PFSK-1 (cell line): ENCODE measurements at regions not wholly inside any gene's neighbourhood (a gene's known extent, or its start where the extent isn't known, plus 50 kb on each side); places are given as distances from the start of the nearest gene placed in this dataset.

Experiments
- POLR2AphosphoS5 ChIP-seq: IDR thresholded peaks from 2 replicates; pipeline ENCODE4 v1.6.1; 2012; ENCODE audit warnings: low read depth, mild to moderate bottlenecking, control low read depth, low read length, moderate library complexity
- SIN3A ChIP-seq: IDR thresholded peaks from 2 replicates; pipeline ENCODE4 v1.6.1; 2012; ENCODE audit warnings: mild to moderate bottlenecking, low read length, moderate library complexity, borderline replicate concordance; ENCODE audit not compliant: insufficient read depth
- TAF1 ChIP-seq: IDR thresholded peaks from 2 replicates; pipeline ENCODE4 v1.6.1; 2012; ENCODE audit warnings: low read length, control low read depth, borderline replicate concordance; ENCODE audit not compliant: insufficient read depth
- TF ChIP-seq, protein P1 (sequence below), 2 experiments: IDR thresholded peaks; 2 replicates each; pipeline versions ENCODE4 v1.6.1 to v1.8.0; 2011 to 2012; ENCODE audit warnings: low read depth in 2 of 2, low read length in 2 of 2, control low read depth in 1 of 2, inconsistent platforms in 1 of 2, mild to moderate bottlenecking in 1 of 2, moderate library complexity in 1 of 2; ENCODE audit not compliant: insufficient read depth in 1 of 2

DNA sequence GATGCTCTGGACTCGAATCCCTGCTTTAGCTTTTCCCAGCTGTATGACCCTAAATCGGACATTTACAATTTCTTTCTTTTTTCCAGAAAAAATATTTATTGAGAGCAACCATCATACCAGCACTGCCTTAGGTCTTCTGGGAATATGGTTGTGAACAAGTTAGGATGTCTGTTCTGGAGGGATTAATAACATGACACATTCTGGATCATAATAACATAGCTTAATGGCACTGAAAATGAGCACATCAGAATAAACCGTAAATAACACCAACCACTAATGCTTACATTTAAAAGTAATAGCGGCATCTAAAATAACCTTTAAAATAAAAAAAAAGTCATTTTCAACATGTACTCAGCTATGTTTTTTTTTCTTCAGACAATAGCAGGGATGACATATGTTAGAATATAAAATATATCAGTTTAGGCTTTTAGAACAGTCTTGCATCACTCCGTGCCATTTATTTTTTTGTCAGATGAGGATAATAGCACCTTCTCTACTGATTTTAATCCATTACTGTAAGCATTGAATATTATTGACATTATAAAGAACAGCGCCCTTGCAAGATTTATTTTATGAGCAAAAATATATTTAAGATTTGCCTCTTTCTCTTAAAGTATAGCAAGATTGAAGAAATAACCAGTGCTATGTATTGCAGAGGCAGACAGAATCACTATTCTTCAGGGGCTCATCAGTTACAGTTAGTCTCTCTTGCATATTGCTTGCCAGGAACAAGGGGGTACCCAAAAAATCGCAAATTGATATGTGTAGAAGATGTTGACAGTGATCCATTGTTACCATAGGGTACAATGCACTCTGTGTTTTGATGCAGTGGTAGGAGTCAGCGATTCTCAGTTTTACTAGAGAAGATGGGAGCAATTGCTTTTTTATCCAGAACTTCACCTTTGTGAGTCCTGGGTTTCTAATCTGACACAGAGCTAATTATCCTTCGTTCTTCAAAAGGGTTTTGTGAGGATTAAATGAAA is 168.4 kb upstream of the NR3C1 start:
- TF ChIP-seq SIN3A (no peak), TAF1 (no peak), POLR2AphosphoS5 (no peak)
- TF ChIP-seq, protein P1, sequence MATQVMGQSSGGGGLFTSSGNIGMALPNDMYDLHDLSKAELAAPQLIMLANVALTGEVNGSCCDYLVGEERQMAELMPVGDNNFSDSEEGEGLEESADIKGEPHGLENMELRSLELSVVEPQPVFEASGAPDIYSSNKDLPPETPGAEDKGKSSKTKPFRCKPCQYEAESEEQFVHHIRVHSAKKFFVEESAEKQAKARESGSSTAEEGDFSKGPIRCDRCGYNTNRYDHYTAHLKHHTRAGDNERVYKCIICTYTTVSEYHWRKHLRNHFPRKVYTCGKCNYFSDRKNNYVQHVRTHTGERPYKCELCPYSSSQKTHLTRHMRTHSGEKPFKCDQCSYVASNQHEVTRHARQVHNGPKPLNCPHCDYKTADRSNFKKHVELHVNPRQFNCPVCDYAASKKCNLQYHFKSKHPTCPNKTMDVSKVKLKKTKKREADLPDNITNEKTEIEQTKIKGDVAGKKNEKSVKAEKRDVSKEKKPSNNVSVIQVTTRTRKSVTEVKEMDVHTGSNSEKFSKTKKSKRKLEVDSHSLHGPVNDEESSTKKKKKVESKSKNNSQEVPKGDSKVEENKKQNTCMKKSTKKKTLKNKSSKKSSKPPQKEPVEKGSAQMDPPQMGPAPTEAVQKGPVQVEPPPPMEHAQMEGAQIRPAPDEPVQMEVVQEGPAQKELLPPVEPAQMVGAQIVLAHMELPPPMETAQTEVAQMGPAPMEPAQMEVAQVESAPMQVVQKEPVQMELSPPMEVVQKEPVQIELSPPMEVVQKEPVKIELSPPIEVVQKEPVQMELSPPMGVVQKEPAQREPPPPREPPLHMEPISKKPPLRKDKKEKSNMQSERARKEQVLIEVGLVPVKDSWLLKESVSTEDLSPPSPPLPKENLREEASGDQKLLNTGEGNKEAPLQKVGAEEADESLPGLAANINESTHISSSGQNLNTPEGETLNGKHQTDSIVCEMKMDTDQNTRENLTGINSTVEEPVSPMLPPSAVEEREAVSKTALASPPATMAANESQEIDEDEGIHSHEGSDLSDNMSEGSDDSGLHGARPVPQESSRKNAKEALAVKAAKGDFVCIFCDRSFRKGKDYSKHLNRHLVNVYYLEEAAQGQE (IDR thresholded peaks at IDR 0.05; ENCODE audit: insufficient read depth in 1 of 2, low read depth in 2 of 2, low read length in 2 of 2), result no peak
